ENCODE measurements at regions not wholly inside any gene's neighbourhood (a gene's known extent, or its start where the extent isn't known, plus 50 kb on each side); places are given as distances from the start of the nearest gene placed in this dataset.

DNA sequence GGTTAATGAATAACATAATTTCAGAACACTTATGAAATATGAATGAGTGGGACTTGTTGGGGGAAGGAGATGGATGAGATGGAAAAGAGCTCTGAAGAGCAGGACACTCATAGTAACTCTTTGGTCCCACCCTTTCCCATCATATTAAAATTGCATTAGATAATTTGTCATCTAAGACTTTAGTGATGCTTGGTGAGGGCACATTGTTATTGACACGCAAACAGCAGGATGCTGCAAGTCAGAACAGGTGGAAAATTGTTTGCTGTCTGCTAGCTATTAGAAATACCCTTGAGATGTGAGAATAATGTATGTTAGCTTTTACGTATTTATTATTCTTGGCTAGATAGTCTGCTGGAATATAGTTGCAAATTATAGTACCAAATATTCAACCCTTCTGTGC is 75.7 kb downstream of the TANC2 start:
- TF ChIP-seq POLR2A (IDR thresholded peaks at IDR 0.05) (no peak), CTCF (IDR thresholded peaks at IDR 0.05) (no peak), POLR2AphosphoS5 (IDR thresholded peaks at IDR 0.05) (no peak)
